ENCODE measurements at regions not wholly inside any gene's neighbourhood (a gene's known extent, or its start where the extent isn't known, plus 50 kb on each side); places are given as distances from the start of the nearest gene placed in this dataset.

DNA sequence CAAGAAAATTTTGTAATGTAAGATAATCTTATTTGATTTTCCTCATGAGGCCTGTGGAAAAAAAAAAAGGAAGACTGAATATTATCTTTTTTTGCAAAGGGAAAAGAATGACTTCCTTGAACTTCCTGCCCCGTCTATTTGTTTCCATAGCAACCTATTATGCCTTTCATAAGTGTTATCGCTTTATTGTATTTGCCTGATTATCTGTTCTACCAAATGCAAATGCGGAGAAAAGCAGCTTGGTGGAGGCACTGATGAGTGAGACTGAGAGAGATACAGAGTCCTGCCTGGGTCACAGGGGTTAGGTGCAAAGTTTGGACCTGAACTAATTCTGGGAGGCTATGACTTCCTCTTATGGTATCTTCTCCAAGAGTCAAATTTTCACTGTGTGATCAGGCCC lies 334.0 kb upstream of the KCNMB2 start:
- no peak for TF ChIP-seq CTCF (IDR thresholded peaks at IDR 0.05)
- no peak for TF ChIP-seq POLR2AphosphoS5 (IDR thresholded peaks at IDR 0.05)
- TF ChIP-seq POLR2A (IDR thresholded peaks at IDR 0.05), result no peak
